Esophagus squamous epithelium (tissue), 5 donors: ENCODE measurements at regions not wholly inside any gene's neighbourhood (a gene's known extent, or its start where the extent isn't known, plus 50 kb on each side); places are given as distances from the start of the nearest gene placed in this dataset.

Experiments used
- DNase-seq: peaks from one replicate; lab custom pipeline; 2025; lab: John Stamatoyannopoulos, UW
- H3K27ac ChIP-seq, 4 donors: fragments of 200-600 bp; sonication (generic); one replicate each; pipeline ENCODE4 v1.5.1; 2016 to 2019; ENCODE audit warnings: mild to moderate bottlenecking in 1 of 4
- H3K27me3 ChIP-seq, 4 donors: fragments of 200-600 bp; sonication (generic); 1 replicate in 3 of 4; 2 replicates in 1 of 4; pipeline versions ENCODE4 v1.5.1 to v1.6.0; 2017 to 2021; ENCODE audit warnings: antibody characterized with exemption in 1 of 4
- H3K36me3 ChIP-seq, 3 donors: fragments of 200-600 bp; sonication (generic); one replicate each; pipeline ENCODE4 v1.5.1; 2016 to 2019
- H3K4me1 ChIP-seq, 3 donors: fragments of 200-600 bp; sonication (generic); one replicate each; pipeline ENCODE4 v1.5.1; 2017 to 2019
- H3K4me3 ChIP-seq, 4 donors: fragments of 200-600 bp; sonication (generic); 1 replicate in 3 of 4; 2 replicates in 1 of 4; pipeline ENCODE4 v1.5.1; 2016 to 2019; ENCODE audit warnings: mild to moderate bottlenecking in 2 of 4, moderate library complexity in 1 of 4
- H3K9me3 ChIP-seq, 3 donors: fragments of 200-600 bp; sonication (generic); one replicate each; pipeline ENCODE4 v1.5.1; 2016 to 2019
- POLR2A ChIP-seq, 4 donors: fragments of 450-650 bp; IDR thresholded peaks; one replicate each; pipeline ENCODE4 v1.6.1; 2017; ENCODE audit warnings: antibody characterized with exemption in 4 of 4, mild to moderate bottlenecking in 4 of 4, moderate library complexity in 3 of 4
- WGBS, 2 donors: methylation state at CpG; one replicate each; pipeline ENCODE4 v1.1.5; 2018; 5-methylcytosine and 5-hydroxymethylcytosine counted together
- intact Hi-C: fragments of 100-400 bp; cut with DNase I; formaldehyde crosslinking; loops from one replicate; pipeline ENCODE4 v1.15.0; 2022
- TF ChIP-seq, protein P1 (sequence below), 6 experiments: fragments of 450-650 bp in 4 of 6; fragments of 200-600 bp in 2 of 6; sonication (generic) in 2 of 6; IDR thresholded peaks; one replicate each; pipeline ENCODE4 v1.5.1; 2016 to 2019; ENCODE audit warnings: antibody characterized with exemption in 6 of 6, mild to moderate bottlenecking in 4 of 6, moderate library complexity in 4 of 6
- donor health status: DM: yes; HTN: yes; CAD: no.

DNA sequence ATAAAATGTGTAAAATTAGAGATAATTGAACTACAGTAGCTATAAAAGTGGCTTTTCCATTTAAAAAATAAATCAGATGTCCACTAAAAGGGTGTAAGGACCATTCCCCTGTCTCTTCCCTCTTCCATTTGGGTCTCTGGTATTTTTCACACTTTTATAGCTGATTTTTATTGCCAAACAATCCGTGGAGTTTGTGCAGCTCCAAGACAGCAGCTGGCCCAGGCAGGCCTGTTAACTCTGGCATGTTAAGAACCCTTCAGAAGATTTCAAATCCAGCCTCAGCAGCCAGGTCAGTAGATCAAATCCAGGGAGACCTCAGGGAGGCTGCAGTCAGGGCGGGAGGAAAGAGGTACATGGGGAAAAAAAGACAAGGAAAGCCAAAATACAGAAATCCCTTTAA lies 827.1 kb upstream of the FANCL start:
- Histone ChIP-seq H3K4me1 (no peaks in the 10 kb centered on the region), H3K27ac (no peak overlapping the region), H3K4me3 (no peak overlapping the region), H3K36me3 (no peaks in the 10 kb centered on the region), H3K27me3 (no peaks in the 10 kb centered on the region), H3K9me3 (no peaks in the 10 kb centered on the region)
- no peak for DNase-seq
- intact Hi-C loops = no loop called here
- TF ChIP-seq, protein P1, sequence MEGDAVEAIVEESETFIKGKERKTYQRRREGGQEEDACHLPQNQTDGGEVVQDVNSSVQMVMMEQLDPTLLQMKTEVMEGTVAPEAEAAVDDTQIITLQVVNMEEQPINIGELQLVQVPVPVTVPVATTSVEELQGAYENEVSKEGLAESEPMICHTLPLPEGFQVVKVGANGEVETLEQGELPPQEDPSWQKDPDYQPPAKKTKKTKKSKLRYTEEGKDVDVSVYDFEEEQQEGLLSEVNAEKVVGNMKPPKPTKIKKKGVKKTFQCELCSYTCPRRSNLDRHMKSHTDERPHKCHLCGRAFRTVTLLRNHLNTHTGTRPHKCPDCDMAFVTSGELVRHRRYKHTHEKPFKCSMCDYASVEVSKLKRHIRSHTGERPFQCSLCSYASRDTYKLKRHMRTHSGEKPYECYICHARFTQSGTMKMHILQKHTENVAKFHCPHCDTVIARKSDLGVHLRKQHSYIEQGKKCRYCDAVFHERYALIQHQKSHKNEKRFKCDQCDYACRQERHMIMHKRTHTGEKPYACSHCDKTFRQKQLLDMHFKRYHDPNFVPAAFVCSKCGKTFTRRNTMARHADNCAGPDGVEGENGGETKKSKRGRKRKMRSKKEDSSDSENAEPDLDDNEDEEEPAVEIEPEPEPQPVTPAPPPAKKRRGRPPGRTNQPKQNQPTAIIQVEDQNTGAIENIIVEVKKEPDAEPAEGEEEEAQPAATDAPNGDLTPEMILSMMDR (IDR thresholded peaks at IDR 0.05) = no peak
- no peak for TF ChIP-seq POLR2A (IDR thresholded peaks at IDR 0.05)
- 17 to 28% methylated on average over 2 of the region's 2 CpGs for WGBS, 2 donors

DNA sequence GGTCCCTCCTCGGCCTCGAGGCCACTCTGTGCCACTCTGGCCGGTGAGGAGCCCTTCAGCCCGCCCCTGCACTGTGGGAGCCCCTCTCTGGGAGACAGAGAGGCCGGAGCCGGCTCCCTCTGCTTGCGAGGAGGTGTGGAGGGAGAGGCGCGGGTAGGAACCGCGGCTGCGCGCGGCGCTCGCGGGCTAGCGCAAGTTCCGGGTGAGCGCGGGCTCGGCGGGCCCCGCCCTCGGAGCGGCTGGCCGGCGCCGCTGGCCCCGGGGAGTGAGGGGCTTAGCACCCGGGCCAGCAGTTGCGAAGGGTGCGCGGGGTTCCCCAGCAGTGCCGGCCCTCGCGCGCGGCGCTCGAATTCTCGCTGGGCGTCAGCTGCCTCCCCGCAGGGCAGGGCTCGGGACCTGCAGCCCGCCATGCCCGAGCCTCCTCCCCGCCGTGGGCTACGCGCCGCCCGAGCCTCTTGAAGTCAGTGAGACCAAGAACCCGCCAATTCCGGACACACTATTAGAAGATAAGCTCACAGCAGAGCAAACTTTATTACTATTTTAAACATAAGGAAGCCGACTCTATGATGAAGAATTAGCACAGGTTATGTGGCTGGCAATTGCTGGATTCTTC lies 825.8 kb upstream of the FANCL start:
- Histone ChIP-seq H3K4me3 (no peak overlapping the region), H3K36me3 (no peaks in the 10 kb centered on the region), H3K9me3 (no peaks in the 10 kb centered on the region), H3K4me1 (no peaks in the 10 kb centered on the region), H3K27ac (no peak overlapping the region), H3K27me3 (no peaks in the 10 kb centered on the region)
- TF ChIP-seq POLR2A (IDR thresholded peaks at IDR 0.05) = no peak
- TF ChIP-seq, protein P1 (IDR thresholded peaks at IDR 0.05) = no peak
- DNase-seq = no peak
- 78 to 95% methylated on average over 5 to 11 of the region's 56 CpGs for WGBS, 2 donors
- intact Hi-C loops = no loop called here

GRCh38 chr2:59047373-59047995 lies 806.4 kb upstream of the FANCL start:
- intact Hi-C loops = no loop called here

GRCh38 chr2:59046401-59047372 lies 805.6 kb upstream of the FANCL start:
- Histone ChIP-seq H3K27me3 (no peaks in the 10 kb centered on the region), H3K4me1 (no peaks in the 10 kb centered on the region), H3K36me3 (no peaks in the 10 kb centered on the region), H3K27ac (no peak overlapping the region), H3K9me3 (no peaks in the 10 kb centered on the region), H3K4me3 (no peak overlapping the region)
- intact Hi-C loops = no loop called here
- no peak for DNase-seq
- TF ChIP-seq, protein P1 (IDR thresholded peaks at IDR 0.05) = no peak
- no peak for TF ChIP-seq POLR2A (IDR thresholded peaks at IDR 0.05)
- 87 to 88% methylated on average over 14 to 17 of the region's 17 CpGs for WGBS, 2 donors

More at GRCh38 chr2:59047373-59047995, 806.4 kb upstream of the FANCL start:
- no peaks in the 10 kb centered on the region for H3K4me1 ChIP-seq
- DNase-seq = no peak
- no peaks in the 10 kb centered on the region for H3K9me3 ChIP-seq
- H3K27ac ChIP-seq = no peak overlapping the region
- H3K36me3 ChIP-seq = no peaks in the 10 kb centered on the region
- no peaks in the 10 kb centered on the region for H3K27me3 ChIP-seq
- no peak overlapping the region for H3K4me3 ChIP-seq
- WGBS, 2 donors = 68% methylated on average over 4 of the region's 4 CpGs
- TF ChIP-seq, protein P1 (IDR thresholded peaks at IDR 0.05) = no peak

- WGBS, 2 donors = 33 to 81% methylated on average over 1 of the region's 1 CpG
- TF ChIP-seq, protein P1 (IDR thresholded peaks at IDR 0.05) = no peak
- Histone ChIP-seq H3K4me1 (no peaks in the 10 kb centered on the region), H3K36me3 (no peaks in the 10 kb centered on the region), H3K27me3 (no peaks in the 10 kb centered on the region), H3K9me3 (no peaks in the 10 kb centered on the region), H3K4me3 (no peak overlapping the region), H3K27ac (no peak overlapping the region)
- DNase-seq = no peak
- intact Hi-C loops = no loop called here
These were observed 803.6 kb upstream of the FANCL start for GRCh38 chr2:59044736-59045135.
